22Rv1 (cell line): ENCODE measurements at regions not wholly inside any gene's neighbourhood (a gene's known extent, or its start where the extent isn't known, plus 50 kb on each side); places are given as distances from the start of the nearest gene placed in this dataset.

ENCODE experiments used
- CTCF ChIP-seq: fragments of 450-650 bp; IDR thresholded peaks from 2 replicates; pipeline ENCODE4 v1.5.1; 2017; ENCODE audit warnings: mild to moderate bottlenecking
- ZFX ChIP-seq: fragments of 450-650 bp; IDR thresholded peaks from 2 replicates; pipeline ENCODE4 v1.6.1; 2017; ENCODE audit warnings: antibody characterized with exemption, borderline replicate concordance

GRCh38 chr6:14713008-14713960, 532.6 kb upstream of the JARID2 start:
- TF ChIP-seq CTCF: no peak
- no peak for TF ChIP-seq ZFX
